Large intestine (tissue), 3 donors: ENCODE measurements at regions not wholly inside any gene's neighbourhood (a gene's known extent, or its start where the extent isn't known, plus 50 kb on each side); places are given as distances from the start of the nearest gene placed in this dataset.

ENCODE experiments used
- DNase-seq, 2 donors: peaks; one replicate each; pipeline versions ENCODE4 v3.0.0 to v3.0.0-alpha.2; 2013
- H3K27ac ChIP-seq: one replicate; pipeline ENCODE4 v1.5.1; 2013; ENCODE audit warnings: low read length
- H3K27me3 ChIP-seq: 2 replicates; pipeline ENCODE4 v1.6.1; 2013; ENCODE audit warnings: low read length; ENCODE audit not compliant: control insufficient read depth, insufficient read depth
- H3K36me3 ChIP-seq: 2 replicates; pipeline ENCODE4 v1.6.1; 2013; ENCODE audit warnings: low read length; ENCODE audit not compliant: control insufficient read depth, insufficient read depth
- H3K4me1 ChIP-seq: one replicate; pipeline ENCODE4 v1.6.1; 2013; ENCODE audit warnings: low read length; ENCODE audit not compliant: control insufficient read depth, insufficient read depth
- H3K4me3 ChIP-seq: one replicate; pipeline ENCODE4 v1.5.1; 2013; ENCODE audit warnings: low read length
- H3K9me3 ChIP-seq: one replicate; pipeline ENCODE4 v1.6.1; 2013; ENCODE audit warnings: mild to moderate bottlenecking, low read depth, low read length, moderate library complexity; ENCODE audit not compliant: control insufficient read depth
- WGBS: methylation state at CpG from one replicate; pipeline ENCODE4 v1.1.5; 2013; ENCODE audit warnings: low lambda C conversion rate; ENCODE audit not compliant: insufficient coverage; 5-methylcytosine and 5-hydroxymethylcytosine counted together

GRCh38 chr10:89946106-89946505, 244.7 kb downstream of the KIF20B start:
- Histone ChIP-seq H3K36me3 (no peaks in the 10 kb centered on the region), H3K9me3 (no peaks in the 10 kb centered on the region), H3K27me3 (no peaks in the 10 kb centered on the region), H3K27ac (no peak overlapping the region), H3K4me3 (no peak overlapping the region), H3K4me1 (no peaks in the 10 kb centered on the region)
- WGBS: no CpG with 5 or more reads among the region's 3 CpGs
- no peak for DNase-seq

- no peaks in the 10 kb centered on the region for H3K9me3 ChIP-seq
- no peaks in the 10 kb centered on the region for H3K4me1 ChIP-seq
- no peak for DNase-seq
- no peaks in the 10 kb centered on the region for H3K27me3 ChIP-seq
- no peak overlapping the region for H3K27ac ChIP-seq
- no peaks in the 10 kb centered on the region for H3K36me3 ChIP-seq
- H3K4me3 ChIP-seq: no peak overlapping the region
Observed at GRCh38 chr10:89949496-89949895, 248.1 kb downstream of the KIF20B start.

GRCh38 chr10:89952325-89952724, 250.9 kb downstream of the KIF20B start:
- no peak overlapping the region for H3K4me3 ChIP-seq
- no peaks in the 10 kb centered on the region for H3K9me3 ChIP-seq
- H3K27me3 ChIP-seq: no peaks in the 10 kb centered on the region
- no CpG with 5 or more reads among the region's 1 CpG for WGBS
- no peak overlapping the region for H3K27ac ChIP-seq
- no peaks in the 10 kb centered on the region for H3K4me1 ChIP-seq
- no peak for DNase-seq
- H3K36me3 ChIP-seq: no peaks in the 10 kb centered on the region

GRCh38 chr10:89952751-89953150, 251.4 kb downstream of the KIF20B start:
- no peaks in the 10 kb centered on the region for H3K36me3 ChIP-seq
- no peak for DNase-seq
- H3K27me3 ChIP-seq: no peaks in the 10 kb centered on the region
- H3K9me3 ChIP-seq: no peaks in the 10 kb centered on the region
- no peak overlapping the region for H3K4me3 ChIP-seq
- H3K27ac ChIP-seq: no peak overlapping the region
- no peaks in the 10 kb centered on the region for H3K4me1 ChIP-seq

GRCh38 chr10:89954061-89954460, 252.7 kb downstream of the KIF20B start:
- Histone ChIP-seq H3K27ac (no peak overlapping the region), H3K9me3 (no peaks in the 10 kb centered on the region), H3K27me3 (no peaks in the 10 kb centered on the region), H3K4me1 (no peaks in the 10 kb centered on the region), H3K4me3 (no peak overlapping the region), H3K36me3 (no peaks in the 10 kb centered on the region)
- DNase-seq: no peak
- no CpG with 5 or more reads among the region's 3 CpGs for WGBS

GRCh38 chr10:89954787-89955566, 253.6 kb downstream of the KIF20B start:
- no peaks in the 10 kb centered on the region for H3K9me3 ChIP-seq
- H3K36me3 ChIP-seq: no peaks in the 10 kb centered on the region
- DNase-seq: no peak
- no peaks in the 10 kb centered on the region for H3K27me3 ChIP-seq
- H3K4me1 ChIP-seq: no peaks in the 10 kb centered on the region
- no peak overlapping the region for H3K27ac ChIP-seq
- no peak overlapping the region for H3K4me3 ChIP-seq

GRCh38 chr10:89959433-89960110, 258.2 kb downstream of the KIF20B start:
- Histone ChIP-seq H3K4me1 (no peaks in the 10 kb centered on the region), H3K27me3 (no peaks in the 10 kb centered on the region), H3K27ac (no peak overlapping the region), H3K9me3 (no peaks in the 10 kb centered on the region), H3K4me3 (no peak overlapping the region), H3K36me3 (no peaks in the 10 kb centered on the region)
- DNase-seq: no peak
- WGBS: 83% methylated on average over 4 of the region's 7 CpGs

GRCh38 chr10:89963451-89964102, 262.2 kb downstream of the KIF20B start:
- WGBS: no CpG with 5 or more reads among the region's 2 CpGs
- DNase-seq: no peak
- Histone ChIP-seq H3K27ac (no peak overlapping the region), H3K36me3 (no peaks in the 10 kb centered on the region), H3K4me1 (no peaks in the 10 kb centered on the region), H3K9me3 (no peaks in the 10 kb centered on the region), H3K27me3 (no peaks in the 10 kb centered on the region), H3K4me3 (no peak overlapping the region)

- H3K4me3 ChIP-seq: no peak overlapping the region
- no CpG with 5 or more reads among the region's 1 CpG for WGBS
- H3K27me3 ChIP-seq: no peaks in the 10 kb centered on the region
- H3K9me3 ChIP-seq: no peaks in the 10 kb centered on the region
- H3K27ac ChIP-seq: no peak overlapping the region
- no peaks in the 10 kb centered on the region for H3K4me1 ChIP-seq
- H3K36me3 ChIP-seq: no peaks in the 10 kb centered on the region
- no peak for DNase-seq
Observed at GRCh38 chr10:89966211-89966610, 264.8 kb downstream of the KIF20B start.

- Histone ChIP-seq H3K27ac (no peak overlapping the region), H3K9me3 (no peaks in the 10 kb centered on the region), H3K4me3 (no peak overlapping the region), H3K27me3 (no peaks in the 10 kb centered on the region), H3K36me3 (no peaks in the 10 kb centered on the region), H3K4me1 (no peaks in the 10 kb centered on the region)
- WGBS: no CpG with 5 or more reads among the region's 2 CpGs
- DNase-seq: no peak
Observed at GRCh38 chr10:89973326-89973725, 271.9 kb downstream of the KIF20B start.
